Sigmoid colon (tissue), 4 donors: ENCODE measurements at regions not wholly inside any gene's neighbourhood (a gene's known extent, or its start where the extent isn't known, plus 50 kb on each side); places are given as distances from the start of the nearest gene placed in this dataset.

Experiments
- CTCF ChIP-seq, 4 experiments: fragments of 450-650 bp in 3 of 4; fragments of 200-600 bp in 1 of 4; IDR thresholded peaks; one replicate each; pipeline ENCODE4 v1.5.1; 2016 to 2019; ENCODE audit warnings: antibody characterized with exemption in 4 of 4, mild to moderate bottlenecking in 3 of 4, moderate library complexity in 2 of 4
- EP300 ChIP-seq, 4 donors: sonication (generic); formaldehyde crosslinking; IDR thresholded peaks; one replicate each; pipeline ENCODE4 v1.6.1; 2017; ENCODE audit warnings: antibody characterized with exemption in 4 of 4
- POLR2AphosphoS5 ChIP-seq, 4 donors: sonication (generic); formaldehyde crosslinking; IDR thresholded peaks; one replicate each; pipeline ENCODE4 v1.6.1; 2017; ENCODE audit warnings: antibody characterized with exemption in 4 of 4

DNA sequence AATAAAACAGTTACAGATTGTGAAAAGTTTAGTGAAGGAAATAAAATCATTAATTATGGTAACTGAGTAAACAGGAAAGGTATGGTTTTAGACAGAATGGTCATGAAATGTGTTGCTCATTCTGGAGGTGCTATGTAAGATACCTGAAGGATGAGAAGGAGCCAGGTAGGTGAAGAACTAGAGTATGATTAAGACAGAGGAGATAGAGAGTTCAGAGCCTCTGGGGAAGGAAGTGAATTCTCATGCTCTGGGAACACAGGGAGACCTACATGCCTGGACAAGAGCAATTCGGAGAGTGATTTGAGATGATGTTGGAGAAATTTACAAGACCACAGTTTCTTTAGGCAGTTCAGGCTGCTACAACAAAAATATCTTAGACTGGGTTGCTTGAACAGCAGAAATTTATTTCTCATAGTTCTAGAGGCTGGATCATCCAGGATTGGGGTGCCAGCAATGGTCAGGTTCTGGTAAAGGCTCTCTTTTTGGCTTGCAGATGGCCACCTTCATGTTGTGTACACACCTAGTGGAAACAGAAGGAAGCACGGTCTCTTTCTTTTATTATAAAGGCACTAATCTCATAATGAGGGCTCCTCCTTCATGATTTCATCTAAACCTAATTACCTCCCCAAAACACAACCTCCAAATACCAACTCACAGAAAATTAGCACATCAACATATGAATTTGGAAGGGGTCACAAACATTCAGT lies 1416.1 kb downstream of the PCDH7 start:
- no peak for TF ChIP-seq CTCF (IDR thresholded peaks at IDR 0.05)
- TF ChIP-seq EP300 (IDR thresholded peaks at IDR 0.05), result no peak
- no peak for TF ChIP-seq POLR2AphosphoS5 (IDR thresholded peaks at IDR 0.05)
